ENCODE measurements at regions not wholly inside any gene's neighbourhood (a gene's known extent, or its start where the extent isn't known, plus 50 kb on each side); places are given as distances from the start of the nearest gene placed in this dataset.

- H3K4me3 ChIP-seq (ENCODE audit: low read depth, low read length) = no peak overlapping the region
These were observed 700.5 kb upstream of the STXBP6 start for GRCh38 chr14:25750436-25750835.

More at GRCh38 chr14:25750436-25750835, 700.5 kb upstream of the STXBP6 start:
- H3K36me3 ChIP-seq (ENCODE audit: control insufficient read depth, insufficient read depth, low read length) = no peaks in the 10 kb centered on the region
- H3K27me3 ChIP-seq (ENCODE audit: control insufficient read depth, insufficient read depth, low read length) = no peaks in the 10 kb centered on the region
- no peak for DNase-seq (ENCODE audit: low read depth)
- TF ChIP-seq CTCF (IDR thresholded peaks at IDR 0.05; ENCODE audit: insufficient read depth, low read length, poor library complexity, severe bottlenecking) = no peak

All from kidney epithelial cell (primary cell).